ENCODE measurements at regions not wholly inside any gene's neighbourhood (a gene's known extent, or its start where the extent isn't known, plus 50 kb on each side); places are given as distances from the start of the nearest gene placed in this dataset.

GRCh38 chr10:3539696-3540383 is 245.2 kb downstream of the KLF6 start:
- H3K9ac ChIP-seq (ENCODE audit: low read depth, low read length, poor library complexity, severe bottlenecking): no peak overlapping the region
- H3K9me3 ChIP-seq (ENCODE audit: insufficient read depth, low read depth, low read length): no peaks in the 10 kb centered on the region
- no peaks in the 10 kb centered on the region for H3K36me3 ChIP-seq (ENCODE audit: insufficient read depth, low read length)
- TF ChIP-seq, protein P1, sequence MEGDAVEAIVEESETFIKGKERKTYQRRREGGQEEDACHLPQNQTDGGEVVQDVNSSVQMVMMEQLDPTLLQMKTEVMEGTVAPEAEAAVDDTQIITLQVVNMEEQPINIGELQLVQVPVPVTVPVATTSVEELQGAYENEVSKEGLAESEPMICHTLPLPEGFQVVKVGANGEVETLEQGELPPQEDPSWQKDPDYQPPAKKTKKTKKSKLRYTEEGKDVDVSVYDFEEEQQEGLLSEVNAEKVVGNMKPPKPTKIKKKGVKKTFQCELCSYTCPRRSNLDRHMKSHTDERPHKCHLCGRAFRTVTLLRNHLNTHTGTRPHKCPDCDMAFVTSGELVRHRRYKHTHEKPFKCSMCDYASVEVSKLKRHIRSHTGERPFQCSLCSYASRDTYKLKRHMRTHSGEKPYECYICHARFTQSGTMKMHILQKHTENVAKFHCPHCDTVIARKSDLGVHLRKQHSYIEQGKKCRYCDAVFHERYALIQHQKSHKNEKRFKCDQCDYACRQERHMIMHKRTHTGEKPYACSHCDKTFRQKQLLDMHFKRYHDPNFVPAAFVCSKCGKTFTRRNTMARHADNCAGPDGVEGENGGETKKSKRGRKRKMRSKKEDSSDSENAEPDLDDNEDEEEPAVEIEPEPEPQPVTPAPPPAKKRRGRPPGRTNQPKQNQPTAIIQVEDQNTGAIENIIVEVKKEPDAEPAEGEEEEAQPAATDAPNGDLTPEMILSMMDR (conservative IDR thresholded peaks at IDR 0.05; ENCODE audit: low read length): no peak
- TF ChIP-seq EZH2phosphoT487 (IDR thresholded peaks at IDR 0.05; ENCODE audit: borderline replicate concordance): no peak
- H3K27me3 ChIP-seq (ENCODE audit: insufficient read depth, low read length, poor library complexity, severe bottlenecking): no peaks in the 10 kb centered on the region
- H4K20me1 ChIP-seq (ENCODE audit: insufficient read depth, low read length, poor library complexity, severe bottlenecking): no peaks in the 10 kb centered on the region
- H3K4me2 ChIP-seq (ENCODE audit: low read depth, low read length, poor library complexity, severe bottlenecking): no peak overlapping the region
- H3K4me3 ChIP-seq (ENCODE audit: low read length, poor library complexity, severe bottlenecking): no peak overlapping the region
- no peaks in the 10 kb centered on the region for H3K79me2 ChIP-seq (ENCODE audit: insufficient read depth, low read length)
- H3K4me1 ChIP-seq (ENCODE audit: insufficient read depth, low read length, poor library complexity, severe bottlenecking): no peaks in the 10 kb centered on the region
- H3F3A ChIP-seq (ENCODE audit: low read depth): no peaks in the 10 kb centered on the region
- H2AFZ ChIP-seq (ENCODE audit: low read length): no peak overlapping the region
- no peaks in the 10 kb centered on the region for H3K9me2 ChIP-seq (replicated peaks; ENCODE audit: low read depth, low read length)

DNA sequence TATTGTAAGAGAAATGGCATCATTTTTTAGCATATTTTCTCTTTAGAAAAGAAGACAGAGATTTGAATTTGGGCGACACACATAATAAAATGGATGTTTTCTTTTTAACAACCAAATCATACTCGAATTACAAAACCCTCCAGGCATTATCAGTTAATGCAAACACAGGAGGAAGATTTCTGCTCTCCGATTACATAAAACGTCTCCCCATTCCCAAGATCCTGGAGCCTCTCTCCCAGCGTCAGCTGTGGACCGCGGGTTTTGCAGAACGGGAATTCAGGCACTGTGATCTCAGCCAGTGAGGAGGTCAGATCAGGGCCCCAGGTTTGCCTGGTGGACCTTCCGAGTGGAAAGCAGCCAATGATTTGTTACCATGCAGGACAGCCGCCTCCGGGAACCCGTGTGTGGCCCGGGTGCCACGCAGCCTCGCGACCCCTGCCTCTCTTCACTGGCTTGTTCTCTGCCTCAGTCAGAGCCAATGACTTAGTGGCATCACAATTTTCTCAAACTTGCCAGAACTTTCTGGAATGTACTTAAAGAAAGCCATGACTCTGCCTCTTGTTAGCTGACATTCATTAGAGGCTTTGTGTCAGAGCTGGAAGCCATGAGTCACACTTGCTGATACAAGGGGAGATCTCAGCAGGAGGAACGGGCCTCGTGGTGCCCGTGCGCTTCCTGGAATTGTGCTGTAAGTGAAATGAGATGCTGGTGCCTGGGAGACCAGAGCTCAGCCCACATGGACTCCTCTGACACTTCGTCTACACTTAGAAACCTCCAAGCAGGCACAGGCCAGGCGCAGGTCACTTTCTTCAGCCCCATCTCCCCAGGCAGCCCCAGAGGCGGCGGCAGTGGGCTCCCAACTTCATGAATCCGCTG is 246.1 kb downstream of the KLF6 start:
- Histone ChIP-seq H3K36me3 (ENCODE audit: insufficient read depth, low read length) (no peaks in the 10 kb centered on the region), H3K79me2 (ENCODE audit: insufficient read depth, low read length) (no peaks in the 10 kb centered on the region), H3K4me3 (ENCODE audit: low read length, poor library complexity, severe bottlenecking) (no peak overlapping the region), H3K27me3 (ENCODE audit: insufficient read depth, low read length, poor library complexity, severe bottlenecking) (no peaks in the 10 kb centered on the region), H3K9me3 (ENCODE audit: insufficient read depth, low read depth, low read length) (no peaks in the 10 kb centered on the region), H2AFZ (ENCODE audit: low read length) (no peak overlapping the region), H3K4me1 (ENCODE audit: insufficient read depth, low read length, poor library complexity, severe bottlenecking) (no peaks in the 10 kb centered on the region), H3F3A (ENCODE audit: low read depth) (no peaks in the 10 kb centered on the region), H3K4me2 (ENCODE audit: low read depth, low read length, poor library complexity, severe bottlenecking) (no peak overlapping the region), H3K9me2 (replicated peaks; ENCODE audit: low read depth, low read length) (no peaks in the 10 kb centered on the region), H4K20me1 (ENCODE audit: insufficient read depth, low read length, poor library complexity, severe bottlenecking) (no peaks in the 10 kb centered on the region), H3K9ac (ENCODE audit: low read depth, low read length, poor library complexity, severe bottlenecking) (no peak overlapping the region)
- TF ChIP-seq, protein P1 (conservative IDR thresholded peaks at IDR 0.05; ENCODE audit: low read length): no peak
- no peak for TF ChIP-seq EZH2phosphoT487 (IDR thresholded peaks at IDR 0.05; ENCODE audit: borderline replicate concordance)

DNA sequence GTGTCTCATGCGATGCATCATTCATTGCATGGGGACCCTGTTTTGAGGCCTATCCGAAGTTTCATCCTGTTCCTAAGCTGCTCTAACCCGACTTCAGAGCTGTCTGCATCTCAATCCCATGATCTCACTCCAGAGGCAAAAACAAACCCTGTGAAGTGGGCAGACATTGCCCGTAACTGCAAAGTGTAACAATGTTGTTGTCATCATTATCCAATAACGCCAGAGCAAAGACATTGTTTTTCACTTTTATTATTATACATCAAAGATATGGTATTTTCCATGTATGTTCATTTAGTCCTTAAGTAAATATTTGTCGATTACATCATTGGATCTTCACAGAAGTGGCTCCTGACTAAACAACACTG is 246.7 kb downstream of the KLF6 start:
- H3K4me2 ChIP-seq (ENCODE audit: low read depth, low read length, poor library complexity, severe bottlenecking): no peak overlapping the region

More for the DNA sequence above, 246.7 kb downstream of the KLF6 start:
- Histone ChIP-seq H3K4me3 (ENCODE audit: low read length, poor library complexity, severe bottlenecking) (no peak overlapping the region), H2AFZ (ENCODE audit: low read length) (no peak overlapping the region), H4K20me1 (ENCODE audit: insufficient read depth, low read length, poor library complexity, severe bottlenecking) (no peaks in the 10 kb centered on the region), H3K27me3 (ENCODE audit: insufficient read depth, low read length, poor library complexity, severe bottlenecking) (no peaks in the 10 kb centered on the region), H3K9ac (ENCODE audit: low read depth, low read length, poor library complexity, severe bottlenecking) (no peak overlapping the region), H3K36me3 (ENCODE audit: insufficient read depth, low read length) (no peaks in the 10 kb centered on the region), H3F3A (ENCODE audit: low read depth) (no peaks in the 10 kb centered on the region), H3K4me1 (ENCODE audit: insufficient read depth, low read length, poor library complexity, severe bottlenecking) (no peaks in the 10 kb centered on the region), H3K79me2 (ENCODE audit: insufficient read depth, low read length) (no peaks in the 10 kb centered on the region), H3K9me2 (replicated peaks; ENCODE audit: low read depth, low read length) (no peaks in the 10 kb centered on the region), H3K9me3 (ENCODE audit: insufficient read depth, low read depth, low read length) (no peaks in the 10 kb centered on the region)
- TF ChIP-seq, protein P1 (conservative IDR thresholded peaks at IDR 0.05; ENCODE audit: low read length): no peak
- TF ChIP-seq EZH2phosphoT487 (IDR thresholded peaks at IDR 0.05; ENCODE audit: borderline replicate concordance): no peak
